ENCODE measurements at regions not wholly inside any gene's neighbourhood (a gene's known extent, or its start where the extent isn't known, plus 50 kb on each side); places are given as distances from the start of the nearest gene placed in this dataset.

DNA sequence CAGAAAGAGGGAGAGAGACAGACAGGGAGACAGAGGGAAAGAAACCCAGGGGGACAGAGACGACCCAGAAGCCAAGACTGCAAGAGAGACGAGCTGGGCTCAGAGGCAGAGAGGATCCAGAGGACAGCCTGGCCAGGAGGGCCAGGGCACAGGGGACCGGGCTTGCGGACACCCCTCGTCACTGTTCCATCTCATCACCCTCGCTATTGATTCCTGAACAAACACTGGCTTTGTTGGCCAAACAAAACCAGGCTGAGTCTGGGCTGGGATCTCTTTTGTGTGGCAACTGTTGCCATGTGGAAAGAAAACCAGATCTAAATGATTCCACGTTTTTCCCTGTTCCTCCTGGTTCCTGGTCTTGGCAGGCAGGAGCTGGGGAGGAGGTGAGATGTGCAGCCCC lies 339.4 kb downstream of the MN1 start:
- ChIA-PET POLR2A (no interaction called here), CTCF (no interaction called here)
- ATAC-seq (no peak), DNase-seq (no peak)
- no peak overlapping the region for H3K4me3 Mint-ChIP-seq
- no peak overlapping the region for H3K27ac Mint-ChIP-seq
- H3K9me3 ChIP-seq (ENCODE audit: control insufficient read depth in 2 of 3, low read length in 3 of 3): no peaks in the 10 kb centered on the region
- intact Hi-C loops (cut with micrococcal nuclease): no loop called here
- H3K9me3 Mint-ChIP-seq: peaks cover 0 to 11% (median 2%) of the 10 kb centered on the region in 11 donors
- no peaks in the 10 kb centered on the region for H3K27me3 ChIP-seq (ENCODE audit: control insufficient read depth in 2 of 2, insufficient read depth in 2 of 2, low read length in 2 of 2)
- no peak overlapping the region for H3K27ac ChIP-seq (ENCODE audit: low read depth, low read length)
- H3K4me3 ChIP-seq (ENCODE audit: low read length): no peak overlapping the region
- peaks cover 0 to 60% (median 10%) of the 10 kb centered on the region in 5 donors for H3K27me3 Mint-ChIP-seq
- H3K4me1 ChIP-seq (ENCODE audit: control insufficient read depth in 2 of 2, insufficient read depth in 2 of 2, low read length in 2 of 2): no peaks in the 10 kb centered on the region
- peaks cover 0 to 7% (median 0%) of the 10 kb centered on the region in 7 donors for H3K4me1 Mint-ChIP-seq
- H3K36me3 Mint-ChIP-seq: no peaks in the 10 kb centered on the region
- no peaks in the 10 kb centered on the region for H3K36me3 ChIP-seq (ENCODE audit: control insufficient read depth in 2 of 3, insufficient read depth in 3 of 3, low read length in 3 of 3)

DNA sequence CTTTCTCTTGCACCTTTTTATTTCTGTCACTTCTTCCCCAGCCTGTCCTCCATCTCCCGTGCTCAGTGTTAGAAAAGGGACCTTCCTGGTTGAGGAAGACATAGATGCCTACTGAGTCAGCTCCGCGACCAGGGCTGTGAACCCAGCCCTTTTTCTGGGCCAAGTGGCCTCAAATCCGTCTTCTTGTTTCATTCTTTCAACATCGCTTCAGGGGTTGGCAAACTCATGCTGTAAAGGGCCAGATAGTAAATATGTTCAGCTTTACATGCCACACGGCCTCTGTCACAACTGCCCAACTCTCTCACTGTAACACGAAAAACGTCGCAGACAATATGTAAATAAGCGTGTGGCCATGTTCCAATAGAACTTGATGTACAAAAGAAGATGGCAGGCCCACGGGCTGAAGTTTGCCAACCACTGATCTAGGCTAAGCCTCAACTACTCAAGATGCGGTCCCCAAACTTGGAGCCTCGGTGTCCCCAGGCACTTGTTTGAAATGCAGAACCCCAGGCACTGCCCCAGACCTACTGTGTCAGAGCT lies 338.4 kb downstream of the MN1 start:
- Histone ChIP-seq H3K36me3 (ENCODE audit: control insufficient read depth in 2 of 3, insufficient read depth in 3 of 3, low read length in 3 of 3) (no peaks in the 10 kb centered on the region), H3K27ac (ENCODE audit: low read depth, low read length) (no peak overlapping the region), H3K27me3 (ENCODE audit: control insufficient read depth in 2 of 2, insufficient read depth in 2 of 2, low read length in 2 of 2) (no peaks in the 10 kb centered on the region), H3K4me3 (ENCODE audit: low read length) (no peak overlapping the region), H3K9me3 (ENCODE audit: control insufficient read depth in 2 of 3, low read length in 3 of 3) (no peaks in the 10 kb centered on the region), H3K4me1 (ENCODE audit: control insufficient read depth in 2 of 2, insufficient read depth in 2 of 2, low read length in 2 of 2) (no peaks in the 10 kb centered on the region)
- ChIA-PET POLR2A (no interaction called here), CTCF (no interaction called here)
- ATAC-seq: no peak
- Mint-ChIP-seq H3K27ac (no peak overlapping the region), H3K4me3 (no peak overlapping the region), H3K9me3 (peaks cover 0 to 11% (median 2%) of the 10 kb centered on the region in 11 donors), H3K36me3 (no peaks in the 10 kb centered on the region), H3K27me3 (peaks cover 0 to 58% (median 10%) of the 10 kb centered on the region in 5 donors), H3K4me1 (peaks cover 0 to 7% (median 0%) of the 10 kb centered on the region in 7 donors)
- no peak for DNase-seq
- intact Hi-C loops (cut with micrococcal nuclease): no loop called here

DNA sequence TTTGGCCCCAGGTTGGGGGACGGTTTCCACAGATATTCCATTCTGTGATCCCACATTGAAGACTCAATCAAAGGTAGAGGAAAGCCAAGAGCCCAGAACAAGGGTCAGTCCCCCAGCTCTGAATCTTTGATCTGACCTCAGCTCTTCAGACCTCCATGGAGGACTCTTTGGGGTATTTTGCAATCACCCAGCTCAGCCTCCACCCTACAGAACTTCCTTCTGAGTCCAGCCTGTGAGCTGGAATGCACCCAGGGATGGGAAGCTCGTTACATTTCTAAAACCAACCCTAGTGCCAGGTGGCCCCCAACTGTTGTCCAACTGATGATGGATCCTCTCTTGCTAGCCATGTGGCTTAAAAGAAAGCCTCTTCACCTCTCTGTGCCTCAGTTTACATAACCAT lies 335.3 kb downstream of the MN1 start:
- Histone ChIP-seq H3K4me3 (ENCODE audit: low read length) (no peak overlapping the region), H3K36me3 (ENCODE audit: control insufficient read depth in 2 of 3, insufficient read depth in 3 of 3, low read length in 3 of 3) (no peaks in the 10 kb centered on the region), H3K4me1 (ENCODE audit: control insufficient read depth in 2 of 2, insufficient read depth in 2 of 2, low read length in 2 of 2) (no peaks in the 10 kb centered on the region), H3K27me3 (ENCODE audit: control insufficient read depth in 2 of 2, insufficient read depth in 2 of 2, low read length in 2 of 2) (no peaks in the 10 kb centered on the region), H3K9me3 (ENCODE audit: control insufficient read depth in 2 of 3, low read length in 3 of 3) (no peaks in the 10 kb centered on the region), H3K27ac (ENCODE audit: low read depth, low read length) (no peak overlapping the region)
- no peak overlapping the region for H3K4me3 Mint-ChIP-seq
- peaks cover 0 to 40% (median 5%) of the 10 kb centered on the region in 5 donors for H3K27me3 Mint-ChIP-seq
- ATAC-seq (no peak), DNase-seq (no peak)
- no peaks in the 10 kb centered on the region for H3K36me3 Mint-ChIP-seq
- POLR2A ChIA-PET: no interaction called here
- peaks cover 0 to 7% (median 0%) of the 10 kb centered on the region in 7 donors for H3K4me1 Mint-ChIP-seq
- no peak overlapping the region for H3K27ac Mint-ChIP-seq
- intact Hi-C loops (cut with micrococcal nuclease): no loop called here
- H3K9me3 Mint-ChIP-seq: peaks cover 0 to 8% (median 1%) of the 10 kb centered on the region in 11 donors
- CTCF ChIA-PET: no interaction called here

DNA sequence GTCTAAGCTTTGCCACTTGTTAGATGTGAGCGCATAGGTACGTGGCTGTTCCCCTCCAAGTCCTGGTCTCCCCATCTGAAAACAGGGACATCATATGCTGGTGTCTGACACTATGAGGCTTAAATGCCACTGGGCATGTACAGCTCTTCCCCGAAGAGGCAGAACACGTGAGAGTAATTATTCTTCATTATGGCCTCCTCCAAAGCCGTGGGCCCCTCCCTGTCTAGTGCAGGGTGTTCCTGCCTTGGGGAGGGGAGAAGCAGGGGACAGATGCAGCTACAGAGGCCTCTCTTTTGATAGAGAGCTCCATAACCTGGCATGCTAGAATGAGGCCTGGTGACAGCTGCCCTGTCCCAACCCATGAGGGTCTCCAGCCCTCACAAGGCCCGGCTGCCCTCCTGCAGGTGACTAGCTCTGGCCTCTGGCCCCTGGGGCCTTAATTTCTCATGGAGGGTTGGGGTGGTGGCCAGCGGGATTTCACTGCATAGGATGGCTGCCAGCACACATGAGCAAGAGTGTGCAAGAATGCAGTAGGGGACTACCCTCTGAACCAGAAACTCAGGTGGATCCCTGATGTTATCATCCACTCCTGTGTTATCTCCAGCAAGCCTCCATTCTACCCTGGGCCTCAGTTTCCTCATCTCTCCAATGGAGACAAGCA lies 334.6 kb downstream of the MN1 start:
- DNase-seq (no peak), ATAC-seq (no peak)
- H3K27me3 ChIP-seq (ENCODE audit: control insufficient read depth in 2 of 2, insufficient read depth in 2 of 2, low read length in 2 of 2): no peaks in the 10 kb centered on the region
- no peaks in the 10 kb centered on the region for H3K4me1 ChIP-seq (ENCODE audit: control insufficient read depth in 2 of 2, insufficient read depth in 2 of 2, low read length in 2 of 2)
- Mint-ChIP-seq H3K27me3 (peaks cover 0 to 33% (median 4%) of the 10 kb centered on the region in 5 donors), H3K27ac (no peak overlapping the region), H3K4me1 (peaks cover 0 to 3% (median 0%) of the 10 kb centered on the region in 7 donors), H3K4me3 (no peak overlapping the region), H3K36me3 (no peaks in the 10 kb centered on the region), H3K9me3 (peaks cover 0 to 8% (median 1%) of the 10 kb centered on the region in 11 donors)
- no peaks in the 10 kb centered on the region for H3K36me3 ChIP-seq (ENCODE audit: control insufficient read depth in 2 of 3, insufficient read depth in 3 of 3, low read length in 3 of 3)
- intact Hi-C loops (cut with micrococcal nuclease): no loop called here
- no peak overlapping the region for H3K27ac ChIP-seq (ENCODE audit: low read depth, low read length)
- no peak overlapping the region for H3K4me3 ChIP-seq (ENCODE audit: low read length)
- POLR2A ChIA-PET: no interaction called here
- CTCF ChIA-PET: no interaction called here
- H3K9me3 ChIP-seq (ENCODE audit: control insufficient read depth in 2 of 3, low read length in 3 of 3): no peaks in the 10 kb centered on the region

DNA sequence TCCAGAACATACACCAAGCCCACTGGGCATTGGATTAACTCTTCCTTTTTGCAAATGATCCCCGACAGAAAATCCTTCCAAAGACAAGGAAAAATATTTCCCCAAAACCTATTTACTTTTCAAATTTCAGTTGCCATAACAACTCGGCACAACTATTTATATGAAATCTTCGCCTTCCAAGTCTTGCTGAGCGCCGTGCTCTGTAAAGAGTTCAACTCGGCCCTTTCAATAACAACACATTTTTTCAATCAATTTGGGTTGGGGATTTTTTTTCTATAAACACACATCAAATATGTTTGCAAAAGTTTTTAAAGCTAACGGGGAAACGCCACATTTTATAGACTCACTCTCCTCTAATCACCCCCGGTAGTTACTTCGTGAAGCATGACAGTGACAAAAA lies 333.8 kb downstream of the MN1 start:
- no peaks in the 10 kb centered on the region for H3K36me3 Mint-ChIP-seq
- Histone ChIP-seq H3K27me3 (ENCODE audit: control insufficient read depth in 2 of 2, insufficient read depth in 2 of 2, low read length in 2 of 2) (no peaks in the 10 kb centered on the region), H3K4me3 (ENCODE audit: low read length) (no peak overlapping the region), H3K36me3 (ENCODE audit: control insufficient read depth in 2 of 3, insufficient read depth in 3 of 3, low read length in 3 of 3) (no peaks in the 10 kb centered on the region), H3K27ac (ENCODE audit: low read depth, low read length) (no peak overlapping the region), H3K4me1 (ENCODE audit: control insufficient read depth in 2 of 2, insufficient read depth in 2 of 2, low read length in 2 of 2) (no peaks in the 10 kb centered on the region), H3K9me3 (ENCODE audit: control insufficient read depth in 2 of 3, low read length in 3 of 3) (no peaks in the 10 kb centered on the region)
- DNase-seq: no peak
- ChIA-PET POLR2A (no interaction called here), CTCF (no interaction called here)
- H3K4me3 Mint-ChIP-seq: no peak overlapping the region
- intact Hi-C loops (cut with micrococcal nuclease): no loop called here
- no peak for ATAC-seq
- H3K27ac Mint-ChIP-seq: no peak overlapping the region
- H3K4me1 Mint-ChIP-seq: no peaks in the 10 kb centered on the region
- H3K27me3 Mint-ChIP-seq: peaks cover 0 to 25% (median 4%) of the 10 kb centered on the region in 5 donors
- peaks cover 0 to 8% (median 0%) of the 10 kb centered on the region in 11 donors for H3K9me3 Mint-ChIP-seq

DNA sequence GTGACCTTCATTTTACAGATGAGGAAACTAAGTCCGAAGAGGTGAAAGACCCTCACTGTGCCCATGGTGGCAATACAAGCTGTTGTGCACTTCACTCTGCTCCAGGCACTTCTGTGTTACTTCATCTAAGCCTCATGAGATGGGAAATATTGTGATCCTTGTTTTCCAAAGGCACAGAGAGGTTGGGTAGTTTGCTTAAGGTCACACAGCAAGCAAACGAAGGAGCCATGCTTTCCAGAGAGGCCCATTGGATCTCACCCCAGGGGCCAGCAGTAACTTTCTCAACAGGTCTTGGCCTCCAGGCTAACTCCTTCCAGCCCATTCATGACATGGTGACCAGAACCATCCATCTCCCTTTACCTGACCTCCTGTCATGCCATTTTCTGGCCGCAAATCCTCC lies 332.8 kb downstream of the MN1 start:
- Histone ChIP-seq H3K9me3 (ENCODE audit: control insufficient read depth in 2 of 3, low read length in 3 of 3) (no peaks in the 10 kb centered on the region), H3K4me3 (ENCODE audit: low read length) (no peak overlapping the region), H3K27ac (ENCODE audit: low read depth, low read length) (no peak overlapping the region), H3K27me3 (ENCODE audit: control insufficient read depth in 2 of 2, insufficient read depth in 2 of 2, low read length in 2 of 2) (no peaks in the 10 kb centered on the region), H3K4me1 (ENCODE audit: control insufficient read depth in 2 of 2, insufficient read depth in 2 of 2, low read length in 2 of 2) (no peaks in the 10 kb centered on the region), H3K36me3 (ENCODE audit: control insufficient read depth in 2 of 3, insufficient read depth in 3 of 3, low read length in 3 of 3) (no peaks in the 10 kb centered on the region)
- Mint-ChIP-seq H3K27me3 (peaks cover 0 to 19% (median 4%) of the 10 kb centered on the region in 5 donors), H3K9me3 (peaks cover 0 to under 1% (median 0%) of the 10 kb centered on the region in 11 donors), H3K27ac (no peak overlapping the region), H3K36me3 (no peaks in the 10 kb centered on the region), H3K4me1 (no peaks in the 10 kb centered on the region), H3K4me3 (no peak overlapping the region)
- ATAC-seq: no peak
- intact Hi-C loops (cut with micrococcal nuclease): no loop called here
- no peak for DNase-seq
- CTCF ChIA-PET: no interaction called here
- POLR2A ChIA-PET: no interaction called here

DNA sequence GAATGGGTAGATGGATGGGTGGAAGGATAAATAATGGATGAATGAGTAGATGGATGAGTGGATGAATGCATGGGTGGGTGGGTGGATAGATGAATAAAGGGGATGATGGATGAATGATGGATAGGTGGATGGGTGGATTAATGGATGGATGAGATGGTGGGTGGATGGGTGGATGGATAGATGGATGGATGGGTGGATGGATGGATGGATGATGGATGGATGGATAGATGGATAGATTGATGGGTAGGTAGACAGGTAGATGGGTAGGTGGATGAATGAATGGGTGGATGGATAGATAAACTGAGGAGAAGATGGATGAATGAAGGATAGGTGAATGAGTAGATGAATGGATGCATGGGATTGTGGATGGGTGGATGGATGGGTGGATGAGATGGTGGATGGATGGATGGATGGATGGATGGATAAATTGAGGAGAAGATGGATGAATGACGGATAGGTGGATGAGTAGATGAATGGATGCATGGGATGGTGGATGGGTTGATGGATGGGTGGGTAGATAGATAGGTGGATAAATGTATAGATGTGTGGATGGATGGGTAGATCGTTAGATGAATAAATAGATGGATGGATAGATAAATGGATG lies 331.3 kb downstream of the MN1 start:
- no peaks in the 10 kb centered on the region for H3K4me1 ChIP-seq (ENCODE audit: control insufficient read depth in 2 of 2, insufficient read depth in 2 of 2, low read length in 2 of 2)
- Mint-ChIP-seq H3K4me1 (no peaks in the 10 kb centered on the region), H3K27ac (no peak overlapping the region), H3K36me3 (no peaks in the 10 kb centered on the region), H3K4me3 (no peak overlapping the region), H3K27me3 (peaks cover 0 to 14% (median 1%) of the 10 kb centered on the region in 5 donors), H3K9me3 (peaks cover 0 to 1% (median 0%) of the 10 kb centered on the region in 11 donors)
- ATAC-seq (no peak), DNase-seq (no peak)
- no peaks in the 10 kb centered on the region for H3K27me3 ChIP-seq (ENCODE audit: control insufficient read depth in 2 of 2, insufficient read depth in 2 of 2, low read length in 2 of 2)
- no peaks in the 10 kb centered on the region for H3K36me3 ChIP-seq (ENCODE audit: control insufficient read depth in 2 of 3, insufficient read depth in 3 of 3, low read length in 3 of 3)
- H3K27ac ChIP-seq (ENCODE audit: low read depth, low read length): no peak overlapping the region
- intact Hi-C loops (cut with micrococcal nuclease): no loop called here
- no peak overlapping the region for H3K4me3 ChIP-seq (ENCODE audit: low read length)
- ChIA-PET POLR2A (no interaction called here), CTCF (no interaction called here)
- no peaks in the 10 kb centered on the region for H3K9me3 ChIP-seq (ENCODE audit: control insufficient read depth in 2 of 3, low read length in 3 of 3)

Measured in naive thymus-derived CD4-positive, alpha-beta T cell (primary cell).